ENCODE measurements at regions not wholly inside any gene's neighbourhood (a gene's known extent, or its start where the extent isn't known, plus 50 kb on each side); places are given as distances from the start of the nearest gene placed in this dataset.

DNA sequence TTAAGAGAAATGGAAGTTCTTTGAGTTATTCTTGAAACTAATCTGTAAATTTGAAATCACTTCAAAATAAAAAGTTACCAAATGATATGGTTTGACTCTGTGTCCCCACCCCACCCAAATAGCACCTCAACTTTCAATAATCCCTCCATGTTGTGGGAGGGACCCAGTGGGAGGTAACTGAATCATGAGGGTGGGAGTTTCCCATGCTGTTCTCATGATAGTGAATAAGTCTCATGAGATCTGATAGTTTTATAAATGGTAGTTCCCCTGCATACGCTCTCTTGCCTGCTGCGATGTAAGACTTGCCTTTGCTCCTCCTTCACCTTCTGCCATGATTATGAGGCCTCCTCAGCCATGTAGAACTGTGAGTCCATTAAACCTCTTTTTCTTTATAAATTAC lies 690.7 kb upstream of the ZNF385D start:
- no peak for ATAC-seq
- no peak for DNase-seq (ENCODE audit: low spot score)
- ChIA-PET CTCF (no interaction called here), POLR2A (no interaction called here)
- H3K4me1 Mint-ChIP-seq, result no peaks in the 10 kb centered on the region
- H3K9me3 Mint-ChIP-seq, result no peaks in the 10 kb centered on the region
- H3K27ac Mint-ChIP-seq, result no peak overlapping the region
- no peaks in the 10 kb centered on the region for H3K36me3 Mint-ChIP-seq
- H3K27me3 Mint-ChIP-seq (ENCODE audit: low read depth), result no peaks in the 10 kb centered on the region
- H3K4me3 Mint-ChIP-seq, result no peak overlapping the region
- TF ChIP-seq, protein P1, sequence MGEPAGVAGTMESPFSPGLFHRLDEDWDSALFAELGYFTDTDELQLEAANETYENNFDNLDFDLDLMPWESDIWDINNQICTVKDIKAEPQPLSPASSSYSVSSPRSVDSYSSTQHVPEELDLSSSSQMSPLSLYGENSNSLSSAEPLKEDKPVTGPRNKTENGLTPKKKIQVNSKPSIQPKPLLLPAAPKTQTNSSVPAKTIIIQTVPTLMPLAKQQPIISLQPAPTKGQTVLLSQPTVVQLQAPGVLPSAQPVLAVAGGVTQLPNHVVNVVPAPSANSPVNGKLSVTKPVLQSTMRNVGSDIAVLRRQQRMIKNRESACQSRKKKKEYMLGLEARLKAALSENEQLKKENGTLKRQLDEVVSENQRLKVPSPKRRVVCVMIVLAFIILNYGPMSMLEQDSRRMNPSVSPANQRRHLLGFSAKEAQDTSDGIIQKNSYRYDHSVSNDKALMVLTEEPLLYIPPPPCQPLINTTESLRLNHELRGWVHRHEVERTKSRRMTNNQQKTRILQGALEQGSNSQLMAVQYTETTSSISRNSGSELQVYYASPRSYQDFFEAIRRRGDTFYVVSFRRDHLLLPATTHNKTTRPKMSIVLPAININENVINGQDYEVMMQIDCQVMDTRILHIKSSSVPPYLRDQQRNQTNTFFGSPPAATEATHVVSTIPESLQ (CRISPR knock-in tag; IDR thresholded peaks at IDR 0.05), result no peak
- TF ChIP-seq, protein P2, sequence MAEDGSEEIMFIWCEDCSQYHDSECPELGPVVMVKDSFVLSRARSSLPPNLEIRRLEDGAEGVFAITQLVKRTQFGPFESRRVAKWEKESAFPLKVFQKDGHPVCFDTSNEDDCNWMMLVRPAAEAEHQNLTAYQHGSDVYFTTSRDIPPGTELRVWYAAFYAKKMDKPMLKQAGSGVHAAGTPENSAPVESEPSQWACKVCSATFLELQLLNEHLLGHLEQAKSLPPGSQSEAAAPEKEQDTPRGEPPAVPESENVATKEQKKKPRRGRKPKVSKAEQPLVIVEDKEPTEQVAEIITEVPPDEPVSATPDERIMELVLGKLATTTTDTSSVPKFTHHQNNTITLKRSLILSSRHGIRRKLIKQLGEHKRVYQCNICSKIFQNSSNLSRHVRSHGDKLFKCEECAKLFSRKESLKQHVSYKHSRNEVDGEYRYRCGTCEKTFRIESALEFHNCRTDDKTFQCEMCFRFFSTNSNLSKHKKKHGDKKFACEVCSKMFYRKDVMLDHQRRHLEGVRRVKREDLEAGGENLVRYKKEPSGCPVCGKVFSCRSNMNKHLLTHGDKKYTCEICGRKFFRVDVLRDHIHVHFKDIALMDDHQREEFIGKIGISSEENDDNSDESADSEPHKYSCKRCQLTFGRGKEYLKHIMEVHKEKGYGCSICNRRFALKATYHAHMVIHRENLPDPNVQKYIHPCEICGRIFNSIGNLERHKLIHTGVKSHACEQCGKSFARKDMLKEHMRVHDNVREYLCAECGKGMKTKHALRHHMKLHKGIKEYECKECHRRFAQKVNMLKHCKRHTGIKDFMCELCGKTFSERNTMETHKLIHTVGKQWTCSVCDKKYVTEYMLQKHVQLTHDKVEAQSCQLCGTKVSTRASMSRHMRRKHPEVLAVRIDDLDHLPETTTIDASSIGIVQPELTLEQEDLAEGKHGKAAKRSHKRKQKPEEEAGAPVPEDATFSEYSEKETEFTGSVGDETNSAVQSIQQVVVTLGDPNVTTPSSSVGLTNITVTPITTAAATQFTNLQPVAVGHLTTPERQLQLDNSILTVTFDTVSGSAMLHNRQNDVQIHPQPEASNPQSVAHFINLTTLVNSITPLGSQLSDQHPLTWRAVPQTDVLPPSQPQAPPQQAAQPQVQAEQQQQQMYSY (CRISPR knock-in tag; IDR thresholded peaks at IDR 0.05), result no peak
- TF ChIP-seq FOXK1 (CRISPR knock-in tag; IDR thresholded peaks at IDR 0.05), result no peak
- TF ChIP-seq, protein P3, sequence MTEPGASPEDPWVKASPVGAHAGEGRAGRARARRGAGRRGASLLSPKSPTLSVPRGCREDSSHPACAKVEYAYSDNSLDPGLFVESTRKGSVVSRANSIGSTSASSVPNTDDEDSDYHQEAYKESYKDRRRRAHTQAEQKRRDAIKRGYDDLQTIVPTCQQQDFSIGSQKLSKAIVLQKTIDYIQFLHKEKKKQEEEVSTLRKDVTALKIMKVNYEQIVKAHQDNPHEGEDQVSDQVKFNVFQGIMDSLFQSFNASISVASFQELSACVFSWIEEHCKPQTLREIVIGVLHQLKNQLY (CRISPR knock-in tag; IDR thresholded peaks at IDR 0.05), result no peak
- no peak for TF ChIP-seq NFE2L1 (CRISPR knock-in tag; IDR thresholded peaks at IDR 0.05)
- no peak for TF ChIP-seq E2F5 (CRISPR knock-in tag; IDR thresholded peaks at IDR 0.05)
- TF ChIP-seq NFYB (CRISPR knock-in tag; conservative IDR thresholded peaks at IDR 0.05; ENCODE audit: low read depth), result no peak
- TF ChIP-seq GTF2I (CRISPR knock-in tag; conservative IDR thresholded peaks at IDR 0.05), result no peak
- TF ChIP-seq ELF4 (CRISPR knock-in tag; IDR thresholded peaks at IDR 0.05; ENCODE audit: low read depth), result no peak
- no peak for TF ChIP-seq IRF2 (CRISPR knock-in tag; IDR thresholded peaks at IDR 0.05; ENCODE audit: borderline replicate concordance, low read depth)
- TF ChIP-seq GRHL2 (CRISPR knock-in tag; IDR thresholded peaks at IDR 0.05; ENCODE audit: insufficient replicate concordance, severe bottlenecking), result no peak
- no peak for TF ChIP-seq ARID4B (CRISPR knock-in tag; IDR thresholded peaks at IDR 0.05; ENCODE audit: borderline replicate concordance)
- no peak for TF ChIP-seq ZNF396 (CRISPR knock-in tag; IDR thresholded peaks at IDR 0.05; ENCODE audit: borderline replicate concordance)
- TF ChIP-seq AFF4 (CRISPR knock-in tag; IDR thresholded peaks at IDR 0.05; ENCODE audit: borderline replicate concordance), result no peak
- no peak for TF ChIP-seq ZBTB43 (CRISPR knock-in tag; IDR thresholded peaks at IDR 0.05)
- no peak for TF ChIP-seq MYBL2 (CRISPR knock-in tag; IDR thresholded peaks at IDR 0.05)
- no peak for TF ChIP-seq ZNF121 (CRISPR knock-in tag; IDR thresholded peaks at IDR 0.05)
- TF ChIP-seq NFATC4 (CRISPR knock-in tag; IDR thresholded peaks at IDR 0.05), result no peak
- TF ChIP-seq OVOL2 (CRISPR knock-in tag; IDR thresholded peaks at IDR 0.05; ENCODE audit: borderline replicate concordance), result no peak

Measured in WTC11 (cell line).